Right cardiac atrium (tissue), 5 donors: ENCODE measurements at regions not wholly inside any gene's neighbourhood (a gene's known extent, or its start where the extent isn't known, plus 50 kb on each side); places are given as distances from the start of the nearest gene placed in this dataset.

ENCODE experiments used
- ATAC-seq, 2 donors: fragments of 200-7000 bp; cut with Tn5 transposase; one replicate each; pipeline versions ENCODE4 v1.8.0 to v1.9.1; 2020; ENCODE audit warnings: moderate library complexity in 2 of 2, mild to moderate bottlenecking in 1 of 2
- DNase-seq, 3 donors: peaks; one replicate each; pipeline ENCODE4 v3.0.0-alpha.2; 2020
- H3K27ac ChIP-seq: one replicate; pipeline ENCODE4 v1.5.1; 2013; ENCODE audit warnings: mild to moderate bottlenecking, low read length, control low read depth, moderate library complexity
- H3K27me3 ChIP-seq: one replicate; pipeline ENCODE4 v1.6.1; 2013; ENCODE audit not compliant: control insufficient read depth, insufficient read depth
- H3K4me1 ChIP-seq: one replicate; pipeline ENCODE4 v1.6.1; 2013; ENCODE audit warnings: low read length; ENCODE audit not compliant: control insufficient read depth, insufficient read depth
- H3K4me3 ChIP-seq: one replicate; pipeline ENCODE4 v1.5.1; 2013; ENCODE audit warnings: low read length, control low read depth
- H3K9me3 ChIP-seq: one replicate; pipeline ENCODE4 v1.6.1; 2013; ENCODE audit warnings: low read length; ENCODE audit not compliant: control insufficient read depth
- WGBS: extraction: QIAGEN DNeasy Blood & Tissue Kit; methylation state at CpG from one replicate; pipeline ENCODE4 v1.1.7; 2013; 5-methylcytosine and 5-hydroxymethylcytosine counted together
- intact Hi-C, 4 donors: fragments of 100-400 bp; cut with DNase I; formaldehyde crosslinking; loops; one replicate each; pipeline versions ENCODE4 v1.11.0 to v1.14.0; 2022 to 2023
- donor health status: healthy with polysubstance abuse.
- donor health status: DM: no; HTN: yes; CAD: no.
- donor health status: DM: no; HTN: no; CAD: no.
- donor health status: DM: no; HTN: yes; CAD: no; lungs with severe emphysema.
- donor health status: DM: yes; HTN: yes; CAD: no.

DNA sequence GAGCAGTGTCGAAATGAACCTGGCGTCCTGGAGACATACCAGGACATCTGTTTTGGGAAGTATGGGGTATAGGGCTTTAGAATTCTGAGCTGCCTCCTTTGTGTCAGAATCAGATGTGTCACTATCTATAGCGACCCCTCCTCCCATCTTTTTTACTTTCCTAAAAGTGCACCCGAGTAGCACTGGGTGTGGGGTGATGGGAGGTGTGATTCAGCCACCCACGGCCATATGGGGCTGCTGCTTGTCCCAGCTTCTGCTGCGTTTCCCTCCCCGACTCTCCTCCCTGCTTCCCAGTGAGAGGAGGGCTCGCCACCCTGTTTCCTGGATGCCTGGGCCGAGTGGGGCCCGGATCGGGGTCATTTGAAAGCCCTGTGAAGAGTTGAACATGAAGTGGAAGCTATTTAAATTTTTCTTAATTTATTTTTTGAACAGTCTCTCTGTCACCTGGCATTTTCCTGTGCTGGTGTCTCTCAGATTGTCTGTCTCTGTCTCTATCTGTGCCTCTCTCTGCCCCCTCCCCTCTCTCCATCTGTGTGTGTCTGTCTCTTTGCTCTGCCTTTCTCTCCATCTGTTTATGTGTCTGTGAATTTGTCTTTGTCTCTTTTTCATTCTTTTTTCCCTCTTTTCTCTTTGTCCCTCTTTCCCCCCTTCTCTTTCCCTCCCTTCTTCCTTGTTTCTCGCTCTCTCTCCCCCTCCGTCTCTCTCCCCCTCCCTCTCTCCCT, 638.8 kb upstream of the EEF2KMT start:
- Histone ChIP-seq H3K4me3 (no peak overlapping the region), H3K4me1 (no peaks in the 10 kb centered on the region), H3K27ac (no peak overlapping the region), H3K9me3 (no peaks in the 10 kb centered on the region), H3K27me3 (no peaks in the 10 kb centered on the region)
- WGBS = 45% methylated on average over 13 of the region's 13 CpGs
- DNase-seq (no peak), ATAC-seq (no peak)
- intact Hi-C loops = no loop called here

DNA sequence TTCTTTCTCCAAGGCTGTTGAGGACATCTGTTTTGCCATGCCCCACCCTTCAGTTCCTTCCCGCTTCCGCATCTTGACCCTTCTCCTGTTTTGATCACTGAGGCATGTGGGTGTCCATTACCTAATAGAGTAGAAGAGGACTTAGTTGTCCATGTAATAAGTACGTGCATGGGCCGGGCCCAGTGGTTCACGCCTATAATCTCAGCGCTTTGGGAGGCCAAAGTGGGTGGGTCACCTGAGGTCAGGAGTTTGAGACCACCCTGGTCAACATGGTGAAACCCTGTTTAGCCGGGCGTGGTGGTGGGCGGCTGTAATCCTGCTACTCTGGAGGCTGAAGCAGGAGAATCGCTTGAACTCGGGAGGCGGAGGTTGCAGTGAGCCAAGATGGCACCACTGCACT, 637.8 kb upstream of the EEF2KMT start:
- H3K27me3 ChIP-seq = no peaks in the 10 kb centered on the region
- H3K9me3 ChIP-seq = no peaks in the 10 kb centered on the region
- ATAC-seq = no peak
- H3K27ac ChIP-seq = no peak overlapping the region
- no peak for DNase-seq
- no peaks in the 10 kb centered on the region for H3K4me1 ChIP-seq
- no peak overlapping the region for H3K4me3 ChIP-seq
- intact Hi-C loops = no loop called here
- WGBS = 94% methylated on average over 12 of the region's 12 CpGs

DNA sequence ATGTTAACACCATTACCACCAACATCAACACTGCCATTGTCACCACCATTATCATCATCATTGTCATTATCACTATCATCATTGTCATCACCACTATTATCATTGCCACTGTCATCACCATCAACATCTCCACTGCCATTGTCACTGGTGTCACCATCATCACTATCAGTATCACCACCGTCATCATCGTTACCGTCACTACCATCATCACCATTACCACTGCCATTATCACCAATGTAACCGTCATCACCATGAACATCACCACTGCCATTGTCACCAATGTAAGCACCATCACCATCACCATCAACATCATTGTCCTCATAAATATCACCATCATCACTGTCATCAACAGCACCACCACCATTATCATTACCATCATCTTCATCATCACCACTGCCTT, 633.2 kb upstream of the EEF2KMT start:
- H3K9me3 ChIP-seq = no peaks in the 10 kb centered on the region
- no peaks in the 10 kb centered on the region for H3K4me1 ChIP-seq
- intact Hi-C loops = no loop called here
- no peak for ATAC-seq
- H3K27me3 ChIP-seq = no peaks in the 10 kb centered on the region
- no peak overlapping the region for H3K4me3 ChIP-seq
- 94% methylated on average over 4 of the region's 4 CpGs for WGBS
- DNase-seq = no peak
- H3K27ac ChIP-seq = no peak overlapping the region

DNA sequence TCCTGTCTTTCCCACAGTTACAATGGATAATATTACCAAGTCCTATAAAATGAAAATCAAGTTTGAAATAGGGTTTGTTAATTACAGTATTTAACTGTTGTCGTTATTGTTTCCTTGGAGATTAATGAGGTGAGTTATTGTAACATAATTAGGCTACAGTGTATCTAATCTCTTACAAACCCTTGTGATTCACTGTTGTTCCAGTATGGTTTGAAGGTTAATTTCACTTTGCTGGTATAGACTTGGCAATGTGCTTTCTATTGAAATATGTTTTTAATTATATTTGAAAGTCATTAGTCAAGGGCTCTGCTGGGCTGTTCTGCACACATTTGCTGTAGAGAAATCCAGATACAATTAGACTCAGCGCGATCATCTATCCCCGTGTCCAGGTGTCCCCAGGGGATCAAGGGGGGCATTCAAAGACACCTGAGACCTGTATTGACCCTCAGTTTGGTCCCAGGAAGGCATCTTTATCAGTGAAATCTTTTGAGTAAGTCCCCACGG, 624.6 kb upstream of the EEF2KMT start:
- ATAC-seq (no peak), DNase-seq (no peak)
- H3K27ac ChIP-seq = no peak overlapping the region
- no peak overlapping the region for H3K4me3 ChIP-seq
- intact Hi-C loops = no loop called here
- no peaks in the 10 kb centered on the region for H3K9me3 ChIP-seq
- WGBS = 79% methylated on average over 5 of the region's 5 CpGs
- no peaks in the 10 kb centered on the region for H3K4me1 ChIP-seq
- H3K27me3 ChIP-seq = no peaks in the 10 kb centered on the region

DNA sequence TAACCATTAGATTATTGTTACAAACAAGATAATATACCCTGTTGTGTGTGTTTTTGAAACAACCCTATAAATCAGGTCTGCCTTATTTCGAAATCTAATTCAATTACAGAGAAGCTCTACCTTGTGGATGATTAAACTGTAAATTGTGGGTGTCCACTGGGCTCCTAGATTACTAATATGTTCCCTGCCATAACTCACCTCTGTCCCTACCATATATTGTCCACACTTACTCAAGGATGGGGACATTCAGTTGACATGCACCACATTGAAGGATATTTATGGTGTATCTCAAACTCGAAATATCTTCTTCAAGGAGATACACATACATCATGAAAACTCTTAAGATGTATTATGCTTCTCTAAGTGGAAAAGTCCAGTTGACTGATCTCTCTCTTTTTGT, 617.6 kb upstream of the EEF2KMT start:
- WGBS = 49% methylated on average over 2 of the region's 2 CpGs
- DNase-seq (no peak), ATAC-seq (no peak)
- H3K4me1 ChIP-seq = no peaks in the 10 kb centered on the region
- no peaks in the 10 kb centered on the region for H3K27me3 ChIP-seq
- intact Hi-C loops = loop anchor here in 1 of 4 donors (10.0 kb wide), 1 partner anchor 60 kb away; no protein-coding TSS in a partner anchor
- no peaks in the 10 kb centered on the region for H3K9me3 ChIP-seq
- H3K27ac ChIP-seq = no peak overlapping the region
- no peak overlapping the region for H3K4me3 ChIP-seq

DNA sequence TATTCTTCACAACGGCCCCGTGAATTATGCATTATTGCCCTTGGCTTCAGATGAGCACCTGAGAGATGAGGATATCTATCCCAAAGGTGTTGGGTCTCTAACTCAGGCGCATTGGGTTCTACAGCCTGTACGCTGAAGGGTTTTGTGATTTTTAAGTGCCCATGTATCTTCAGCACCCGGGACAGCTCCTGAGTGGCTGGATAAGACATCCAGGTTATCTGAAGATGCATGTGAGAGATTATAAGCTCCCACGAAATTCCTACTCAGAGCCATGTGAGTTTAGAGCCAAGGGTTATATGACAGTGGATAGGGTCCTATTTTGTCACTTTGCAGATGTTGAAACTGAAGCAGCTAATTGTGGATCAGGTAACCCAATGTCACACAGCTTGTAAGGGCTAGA, 612.3 kb upstream of the EEF2KMT start:
- Histone ChIP-seq H3K4me1 (no peaks in the 10 kb centered on the region), H3K9me3 (no peaks in the 10 kb centered on the region), H3K27ac (no peak overlapping the region), H3K4me3 (no peak overlapping the region), H3K27me3 (no peaks in the 10 kb centered on the region)
- no peak for ATAC-seq
- 58% methylated on average over 6 of the region's 6 CpGs for WGBS
- intact Hi-C loops = loop anchor here in 1 of 4 donors (10.0 kb wide), 1 partner anchor 65 kb away; no protein-coding TSS in a partner anchor
- DNase-seq = no peak

DNA sequence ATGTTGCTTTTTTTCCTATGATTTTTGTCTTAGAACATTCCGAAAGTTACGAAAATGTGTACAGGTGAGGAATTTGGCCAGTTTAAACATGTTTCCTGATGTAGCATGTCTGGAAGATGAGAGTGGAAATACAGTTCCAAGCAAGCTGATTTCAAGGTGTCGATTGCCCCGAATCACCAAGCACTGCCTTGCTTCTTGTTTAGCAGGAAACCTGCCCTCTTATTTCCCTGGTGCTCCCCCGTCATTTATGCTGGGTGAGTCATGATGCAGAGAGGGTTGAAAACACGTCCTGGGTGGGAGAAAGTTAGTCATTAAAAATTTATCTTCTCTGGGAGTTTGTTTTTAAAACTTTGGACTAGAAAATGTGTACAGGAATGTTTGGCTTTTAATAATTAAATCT, 608.6 kb upstream of the EEF2KMT start:
- Histone ChIP-seq H3K4me3 (no peak overlapping the region), H3K9me3 (no peaks in the 10 kb centered on the region), H3K27ac (no peak overlapping the region), H3K4me1 (no peaks in the 10 kb centered on the region), H3K27me3 (no peaks in the 10 kb centered on the region)
- WGBS = 61% methylated on average over 6 of the region's 6 CpGs
- no peak for DNase-seq
- intact Hi-C loops = no loop called here
- ATAC-seq = no peak

DNA sequence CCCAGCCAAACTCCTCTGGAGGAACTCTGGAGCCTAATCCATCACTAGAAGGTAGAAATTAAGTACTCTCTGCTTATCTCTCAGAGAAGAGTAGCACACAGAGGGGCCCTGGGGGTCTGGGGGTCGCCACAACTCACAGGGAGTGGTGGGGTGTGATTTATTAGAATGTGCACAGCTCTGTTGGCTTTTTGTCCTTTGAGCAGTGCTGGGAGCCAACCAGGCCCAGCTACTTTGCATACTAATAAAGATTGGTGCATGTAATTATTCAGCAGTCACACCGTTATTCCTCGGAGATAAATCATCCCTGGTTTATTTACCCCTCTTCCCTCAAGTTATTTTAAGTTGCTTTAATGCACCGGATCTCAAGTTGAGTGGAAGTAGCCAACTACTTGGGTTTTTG, 606.7 kb upstream of the EEF2KMT start:
- Histone ChIP-seq H3K27ac (no peak overlapping the region), H3K4me3 (no peak overlapping the region), H3K4me1 (no peaks in the 10 kb centered on the region), H3K9me3 (no peaks in the 10 kb centered on the region), H3K27me3 (no peaks in the 10 kb centered on the region)
- DNase-seq (no peak), ATAC-seq (no peak)
- intact Hi-C loops = no loop called here
- WGBS = 65% methylated on average over 4 of the region's 4 CpGs

DNA sequence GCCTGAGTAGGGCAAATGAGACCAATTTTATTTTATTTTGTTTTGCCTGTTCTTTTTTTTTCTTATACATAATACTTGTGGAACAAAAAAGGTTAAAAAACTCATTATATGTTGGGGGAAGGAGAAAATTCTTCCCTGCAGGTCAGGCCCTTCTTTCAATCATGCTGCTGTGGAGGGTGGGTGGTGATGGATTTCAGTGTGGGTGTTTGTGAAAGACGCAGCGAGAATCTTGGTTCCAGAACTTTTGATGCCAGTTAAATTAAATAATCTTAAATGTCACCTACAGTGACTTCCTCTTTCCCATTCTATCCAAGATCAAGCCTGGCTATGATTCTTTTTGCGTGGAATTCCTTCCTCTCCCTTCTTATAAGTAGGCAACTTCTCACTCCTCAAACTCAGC, 595.8 kb upstream of the EEF2KMT start:
- DNase-seq (no peak), ATAC-seq (no peak)
- 78% methylated on average over 3 of the region's 3 CpGs for WGBS
- Histone ChIP-seq H3K4me1 (no peaks in the 10 kb centered on the region), H3K4me3 (no peak overlapping the region), H3K27ac (no peak overlapping the region), H3K27me3 (no peaks in the 10 kb centered on the region), H3K9me3 (no peaks in the 10 kb centered on the region)
- intact Hi-C loops = no loop called here

DNA sequence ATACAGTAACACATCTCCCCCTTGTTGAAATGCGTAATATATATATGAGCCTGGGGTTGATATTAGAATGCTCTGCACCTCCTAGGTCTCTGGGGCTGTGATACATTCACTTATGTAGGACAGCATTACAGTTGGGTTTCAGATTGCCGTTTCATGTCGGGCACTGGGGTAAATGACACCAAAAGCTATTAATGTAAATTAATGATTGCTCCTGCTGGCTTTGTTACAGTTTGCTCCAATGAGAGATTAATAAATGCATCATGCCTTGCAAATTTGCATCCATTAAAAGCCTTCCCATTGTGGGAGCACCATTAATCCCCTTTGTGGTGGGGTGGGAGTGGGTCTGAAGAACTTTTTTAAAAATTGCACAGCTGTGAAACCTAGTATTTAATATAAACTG, 584.4 kb upstream of the EEF2KMT start:
- Histone ChIP-seq H3K4me3 (no peak overlapping the region), H3K27me3 (no peaks in the 10 kb centered on the region), H3K27ac (no peak overlapping the region), H3K9me3 (no peaks in the 10 kb centered on the region), H3K4me1 (no peaks in the 10 kb centered on the region)
- no peak for DNase-seq
- intact Hi-C loops = no loop called here
- 86% methylated on average over 3 of the region's 3 CpGs for WGBS
- no peak for ATAC-seq

DNA sequence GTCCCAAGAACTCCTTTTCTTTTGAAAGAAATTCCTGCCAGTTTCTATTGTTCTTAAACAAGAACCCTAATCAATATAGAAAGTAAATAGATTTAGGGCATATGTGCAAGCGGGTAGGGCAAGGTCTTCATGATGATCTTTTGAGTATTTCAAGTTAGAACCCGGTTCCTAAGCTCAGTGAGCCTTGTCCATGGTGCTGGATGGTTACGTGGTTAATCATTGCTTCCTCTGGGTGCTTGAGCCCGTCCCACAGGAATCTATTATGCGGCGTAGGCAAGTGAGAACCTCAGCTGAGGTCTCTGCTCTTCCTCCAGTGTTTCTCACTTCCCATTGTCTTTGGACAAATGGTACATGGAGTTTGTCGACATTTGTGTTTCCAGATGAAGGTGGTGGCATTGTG, 580.8 kb upstream of the EEF2KMT start:
- 29% methylated on average over 7 of the region's 7 CpGs for WGBS
- no peak overlapping the region for H3K27ac ChIP-seq
- H3K4me3 ChIP-seq = no peak overlapping the region
- H3K4me1 ChIP-seq = no peaks in the 10 kb centered on the region
- H3K9me3 ChIP-seq = no peaks in the 10 kb centered on the region
- ATAC-seq = no peak
- no peak for DNase-seq
- no peaks in the 10 kb centered on the region for H3K27me3 ChIP-seq
- intact Hi-C loops = no loop called here

DNA sequence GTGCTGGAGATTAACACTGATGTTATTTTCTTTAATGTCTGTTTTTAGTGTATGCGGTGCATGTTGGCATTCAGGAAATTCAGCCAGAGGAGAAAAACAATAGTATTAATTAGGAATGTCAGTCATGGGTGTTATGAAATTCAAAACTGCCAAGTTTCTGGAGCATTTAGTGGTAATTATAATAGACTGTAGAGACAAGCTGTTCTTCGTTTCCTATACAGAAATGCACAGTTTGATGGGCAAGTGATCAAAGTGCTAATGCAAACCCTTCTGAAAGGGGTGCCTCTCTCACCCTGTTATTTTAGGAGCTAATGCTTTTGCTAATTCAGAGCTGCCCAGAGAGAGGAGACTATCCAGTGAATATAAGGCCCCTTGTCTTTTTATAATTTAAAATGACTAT, 573.8 kb upstream of the EEF2KMT start:
- no peaks in the 10 kb centered on the region for H3K9me3 ChIP-seq
- WGBS = 67% methylated on average over 2 of the region's 2 CpGs
- H3K27me3 ChIP-seq = no peaks in the 10 kb centered on the region
- no peak overlapping the region for H3K4me3 ChIP-seq
- intact Hi-C loops = no loop called here
- no peak for DNase-seq
- H3K27ac ChIP-seq = no peak overlapping the region
- no peak for ATAC-seq
- no peaks in the 10 kb centered on the region for H3K4me1 ChIP-seq
